Liver (tissue), 8 donors: ENCODE measurements at regions not wholly inside any gene's neighbourhood (a gene's known extent, or its start where the extent isn't known, plus 50 kb on each side); places are given as distances from the start of the nearest gene placed in this dataset.

Experiments used
- DNase-seq: peaks from one replicate; pipeline ENCODE4 v3.0.0-alpha.2; 2017; ENCODE audit warnings: low spot score
- H3K27ac ChIP-seq, 2 donors: one replicate each; pipeline ENCODE4 v1.7.0; 2013; ENCODE audit warnings: inconsistent platforms in 2 of 2, low read length in 2 of 2, control low read depth in 1 of 2, low read depth in 1 of 2, mild to moderate bottlenecking in 1 of 2
- H3K27me3 ChIP-seq, 4 donors: one replicate each; pipeline versions ENCODE4 v1.6.1 to v1.7.0; 2013; ENCODE audit warnings: low read length in 3 of 4, inconsistent platforms in 1 of 4, mild to moderate bottlenecking in 1 of 4, moderate library complexity in 1 of 4; ENCODE audit not compliant: control insufficient read depth in 4 of 4, insufficient read depth in 4 of 4
- H3K36me3 ChIP-seq, 4 donors: one replicate each; pipeline versions ENCODE4 v1.6.1 to v1.7.0; 2013; ENCODE audit warnings: low read length in 3 of 4, mild to moderate bottlenecking in 3 of 4, low read depth in 1 of 4, moderate library complexity in 1 of 4; ENCODE audit not compliant: control insufficient read depth in 4 of 4, insufficient read depth in 3 of 4
- H3K4me1 ChIP-seq, 4 donors: one replicate each; pipeline versions ENCODE4 v1.6.1 to v1.7.0; 2013; ENCODE audit warnings: low read length in 3 of 4, mild to moderate bottlenecking in 3 of 4, moderate library complexity in 1 of 4; ENCODE audit not compliant: control insufficient read depth in 4 of 4, insufficient read depth in 4 of 4
- H3K4me3 ChIP-seq, 3 donors: one replicate each; pipeline versions ENCODE4 v1.6.1 to v1.7.0; 2013; ENCODE audit warnings: low read length in 3 of 3, control low read depth in 1 of 3, low read depth in 1 of 3, mild to moderate bottlenecking in 1 of 3
- H3K9ac ChIP-seq, 2 donors: one replicate each; pipeline ENCODE4 v1.7.0; 2013; ENCODE audit warnings: low read length in 2 of 2, mild to moderate bottlenecking in 2 of 2, moderate library complexity in 2 of 2, control low read depth in 1 of 2, low read depth in 1 of 2
- H3K9me3 ChIP-seq, 4 donors: one replicate each; pipeline versions ENCODE4 v1.6.1 to v1.7.0; 2013; ENCODE audit warnings: low read length in 3 of 4; ENCODE audit not compliant: control insufficient read depth in 4 of 4
- CTCF ChIP-seq: fragments of 150-350 bp; IDR thresholded peaks from 2 replicates; pipeline ENCODE4 v1.5.1; 2017; ENCODE audit warnings: improper control_type of control experiment, low read depth, low read length; ENCODE audit not compliant: missing input control
- FOXA1 ChIP-seq: IDR thresholded peaks from 2 replicates; pipeline ENCODE4 v1.6.1; 2016; ENCODE audit warnings: antibody characterized with exemption
- GABPA ChIP-seq, 2 donors: IDR thresholded peaks in 1 of 2; conservative IDR thresholded peaks in 1 of 2; 2 replicates each; pipeline ENCODE4 v1.6.1; 2016; ENCODE audit warnings: antibody characterized with exemption in 2 of 2, mild to moderate bottlenecking in 1 of 2, moderate library complexity in 1 of 2
- HNF4A ChIP-seq, 2 donors: conservative IDR thresholded peaks; 2 replicates each; pipeline ENCODE4 v1.6.1; 2016; ENCODE audit warnings: antibody characterized with exemption in 2 of 2, mild to moderate bottlenecking in 2 of 2
- HNF4G ChIP-seq: IDR thresholded peaks from 2 replicates; pipeline ENCODE4 v1.6.1; 2016; ENCODE audit warnings: antibody characterized with exemption
- MAX ChIP-seq: IDR thresholded peaks from 2 replicates; pipeline ENCODE4 v1.6.1; 2016; ENCODE audit warnings: antibody characterized with exemption
- NR2F2 ChIP-seq: IDR thresholded peaks from 2 replicates; pipeline ENCODE4 v1.6.1; 2016; ENCODE audit warnings: antibody characterized with exemption
- RXRA ChIP-seq, 2 donors: IDR thresholded peaks; 2 replicates each; pipeline ENCODE4 v1.6.1; 2017 to 2018; ENCODE audit warnings: antibody characterized with exemption in 2 of 2, mild to moderate bottlenecking in 1 of 2
- SP1 ChIP-seq: IDR thresholded peaks from 2 replicates; pipeline ENCODE4 v1.6.1; 2018; ENCODE audit warnings: antibody characterized with exemption, mild to moderate bottlenecking
- ZBTB33 ChIP-seq: IDR thresholded peaks from 2 replicates; pipeline ENCODE4 v1.6.1; 2016; ENCODE audit warnings: antibody characterized with exemption
- WGBS: extraction: QIAGEN DNeasy Blood & Tissue Kit; methylation state at CpG from one replicate; pipeline ENCODE4 v1.1.7; 2013; 5-methylcytosine and 5-hydroxymethylcytosine counted together
- TF ChIP-seq, protein P1 (sequence below): IDR thresholded peaks from 2 replicates; pipeline ENCODE4 v1.6.1; 2016; ENCODE audit warnings: antibody characterized with exemption, mild to moderate bottlenecking
- TF ChIP-seq, protein P2 (sequence below): IDR thresholded peaks from 2 replicates; pipeline ENCODE4 v1.6.1; 2016; ENCODE audit warnings: antibody characterized with exemption
- donor health status: healthy.
- donor health status: healthy.
- donor health status: healthy.
- donor health status: healthy.
- donor health status: healthy.

GRCh38 chr11:28420099-28420498 is 311.9 kb downstream of the METTL15 start:
- Histone ChIP-seq H3K27me3 (no peaks in the 10 kb centered on the region), H3K4me1 (no peaks in the 10 kb centered on the region), H3K4me3 (no peak overlapping the region), H3K9me3 (no peaks in the 10 kb centered on the region), H3K9ac (no peak overlapping the region), H3K36me3 (no peaks in the 10 kb centered on the region), H3K27ac (no peak overlapping the region)
- no peak for DNase-seq
- TF ChIP-seq SP1 = no peak
- TF ChIP-seq, protein P1, sequence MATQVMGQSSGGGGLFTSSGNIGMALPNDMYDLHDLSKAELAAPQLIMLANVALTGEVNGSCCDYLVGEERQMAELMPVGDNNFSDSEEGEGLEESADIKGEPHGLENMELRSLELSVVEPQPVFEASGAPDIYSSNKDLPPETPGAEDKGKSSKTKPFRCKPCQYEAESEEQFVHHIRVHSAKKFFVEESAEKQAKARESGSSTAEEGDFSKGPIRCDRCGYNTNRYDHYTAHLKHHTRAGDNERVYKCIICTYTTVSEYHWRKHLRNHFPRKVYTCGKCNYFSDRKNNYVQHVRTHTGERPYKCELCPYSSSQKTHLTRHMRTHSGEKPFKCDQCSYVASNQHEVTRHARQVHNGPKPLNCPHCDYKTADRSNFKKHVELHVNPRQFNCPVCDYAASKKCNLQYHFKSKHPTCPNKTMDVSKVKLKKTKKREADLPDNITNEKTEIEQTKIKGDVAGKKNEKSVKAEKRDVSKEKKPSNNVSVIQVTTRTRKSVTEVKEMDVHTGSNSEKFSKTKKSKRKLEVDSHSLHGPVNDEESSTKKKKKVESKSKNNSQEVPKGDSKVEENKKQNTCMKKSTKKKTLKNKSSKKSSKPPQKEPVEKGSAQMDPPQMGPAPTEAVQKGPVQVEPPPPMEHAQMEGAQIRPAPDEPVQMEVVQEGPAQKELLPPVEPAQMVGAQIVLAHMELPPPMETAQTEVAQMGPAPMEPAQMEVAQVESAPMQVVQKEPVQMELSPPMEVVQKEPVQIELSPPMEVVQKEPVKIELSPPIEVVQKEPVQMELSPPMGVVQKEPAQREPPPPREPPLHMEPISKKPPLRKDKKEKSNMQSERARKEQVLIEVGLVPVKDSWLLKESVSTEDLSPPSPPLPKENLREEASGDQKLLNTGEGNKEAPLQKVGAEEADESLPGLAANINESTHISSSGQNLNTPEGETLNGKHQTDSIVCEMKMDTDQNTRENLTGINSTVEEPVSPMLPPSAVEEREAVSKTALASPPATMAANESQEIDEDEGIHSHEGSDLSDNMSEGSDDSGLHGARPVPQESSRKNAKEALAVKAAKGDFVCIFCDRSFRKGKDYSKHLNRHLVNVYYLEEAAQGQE = peak; percentile 42
- 98% methylated on average over 1 of the region's 1 CpG for WGBS

DNA sequence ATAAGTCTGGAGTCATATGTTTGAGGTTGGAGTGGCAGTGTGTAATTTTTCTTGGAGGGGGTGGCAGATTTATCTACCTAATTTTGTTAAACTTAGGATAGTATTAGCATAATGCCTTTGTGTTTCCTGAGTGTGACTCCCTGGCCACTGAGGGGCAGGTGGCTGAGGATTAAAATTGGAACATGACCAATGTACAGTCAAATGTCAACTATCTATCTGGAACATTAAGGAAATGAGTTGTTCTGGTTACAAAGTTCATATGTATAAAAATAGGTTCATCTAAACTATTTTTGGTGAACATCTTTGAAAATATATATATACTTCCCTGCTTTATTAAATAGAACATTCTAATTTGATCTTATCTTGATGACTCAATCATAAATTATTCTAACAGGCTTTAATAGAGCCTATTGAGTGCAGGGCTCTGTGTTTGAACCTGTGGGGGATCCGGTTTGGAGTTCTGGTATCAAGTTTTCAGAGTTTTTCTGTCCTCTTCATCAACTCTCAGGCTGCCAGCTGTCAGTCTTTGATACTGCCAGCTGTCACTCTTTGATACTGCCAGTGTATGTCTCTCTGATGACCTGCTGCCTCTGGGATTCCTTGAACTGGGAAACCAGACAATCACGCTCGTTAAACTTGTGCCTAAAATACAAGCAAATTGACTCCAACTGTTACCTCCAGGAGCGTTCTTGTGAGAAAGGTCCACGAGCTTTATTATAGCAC is 309.6 kb downstream of the METTL15 start:
- 92% methylated on average over 5 of the region's 5 CpGs for WGBS
- H3K4me3 ChIP-seq = no peak overlapping the region
- no peak overlapping the region for H3K27ac ChIP-seq
- H3K27me3 ChIP-seq = no peaks in the 10 kb centered on the region
- H3K4me1 ChIP-seq = no peaks in the 10 kb centered on the region
- DNase-seq = no peak
- no peak overlapping the region for H3K9ac ChIP-seq
- no peak for TF ChIP-seq HNF4A (conservative IDR thresholded peaks at IDR 0.05)
- TF ChIP-seq NR2F2 = no peak
- no peak for TF ChIP-seq RXRA (IDR thresholded peaks at IDR 0.05)
- TF ChIP-seq, protein P1 = no peak
- no peak for TF ChIP-seq MAX
- TF ChIP-seq GABPA (IDR thresholded peaks at IDR 0.05 in 1 of 2, conservative IDR thresholded peaks at IDR 0.05 in 1 of 2) = no peak
- TF ChIP-seq, protein P2, sequence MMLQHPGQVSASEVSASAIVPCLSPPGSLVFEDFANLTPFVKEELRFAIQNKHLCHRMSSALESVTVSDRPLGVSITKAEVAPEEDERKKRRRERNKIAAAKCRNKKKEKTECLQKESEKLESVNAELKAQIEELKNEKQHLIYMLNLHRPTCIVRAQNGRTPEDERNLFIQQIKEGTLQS = no peak
- TF ChIP-seq FOXA1 = no peak
- no peak for TF ChIP-seq CTCF
- no peak for TF ChIP-seq ZBTB33
- TF ChIP-seq HNF4G = no peak
- H3K9me3 ChIP-seq = no peaks in the 10 kb centered on the region
- no peaks in the 10 kb centered on the region for H3K36me3 ChIP-seq
